Endothelial cell of umbilical vein (primary cell): ENCODE measurements at regions not wholly inside any gene's neighbourhood (a gene's known extent, or its start where the extent isn't known, plus 50 kb on each side); places are given as distances from the start of the nearest gene placed in this dataset.

Source experiments
- CTCF ChIP-seq, 2 donors: IDR thresholded peaks; 1 replicate in 1 of 2; 2 replicates in 1 of 2; pipeline ENCODE4 v1.5.1; 2011; ENCODE audit warnings: low read length in 2 of 2, mild to moderate bottlenecking in 2 of 2, moderate library complexity in 2 of 2, control low read depth in 1 of 2, inconsistent platforms in 1 of 2, low read depth in 1 of 2; ENCODE audit not compliant: insufficient read depth in 1 of 2; ENCODE audit errors: extremely low read depth in 1 of 2
- EZH2 ChIP-seq: IDR thresholded peaks from 2 replicates; pipeline ENCODE4 v1.6.1; 2012; ENCODE audit warnings: borderline replicate concordance, low read depth, mild to moderate bottlenecking, moderate library complexity, low read length, inconsistent platforms; ENCODE audit not compliant: severe bottlenecking
- FOS ChIP-seq: IDR thresholded peaks from 2 replicates; pipeline ENCODE4 v1.6.1; 2011; ENCODE audit warnings: mild to moderate bottlenecking, low read length, moderate library complexity, borderline replicate concordance; ENCODE audit not compliant: insufficient read depth
- MAX ChIP-seq: IDR thresholded peaks from 2 replicates; pipeline ENCODE4 v1.6.1; 2011; ENCODE audit not compliant: insufficient read depth, insufficient read length
- MYC ChIP-seq: IDR thresholded peaks from one replicate; pipeline ENCODE4 v1.6.1; 2011; ENCODE audit warnings: mild to moderate bottlenecking, low read depth, low read length
- POLR2A ChIP-seq: IDR thresholded peaks from 2 replicates; pipeline ENCODE4 v1.6.1; 2012; ENCODE audit warnings: low read depth, mild to moderate bottlenecking, control low read depth, low read length
- POLR2AphosphoS5 ChIP-seq: IDR thresholded peaks from 2 replicates; pipeline ENCODE4 v1.6.1; 2012; ENCODE audit warnings: low read depth, mild to moderate bottlenecking, control low read depth, low read length, moderate library complexity; ENCODE audit not compliant: insufficient read depth

- TF ChIP-seq MAX (no peak), FOS (no peak), CTCF (IDR thresholded peaks at IDR 0.05; ENCODE audit: extremely low read depth in 1 of 2, insufficient read depth in 1 of 2, low read depth in 1 of 2, low read length in 2 of 2) (no peak), POLR2A (no peak), EZH2 (no peak), POLR2AphosphoS5 (no peak), MYC (no peak)
These were observed 444.6 kb upstream of the DAB2 start for GRCh38 chr5:39869396-39869795.
